ENCODE measurements at regions not wholly inside any gene's neighbourhood (a gene's known extent, or its start where the extent isn't known, plus 50 kb on each side); places are given as distances from the start of the nearest gene placed in this dataset.

DNA sequence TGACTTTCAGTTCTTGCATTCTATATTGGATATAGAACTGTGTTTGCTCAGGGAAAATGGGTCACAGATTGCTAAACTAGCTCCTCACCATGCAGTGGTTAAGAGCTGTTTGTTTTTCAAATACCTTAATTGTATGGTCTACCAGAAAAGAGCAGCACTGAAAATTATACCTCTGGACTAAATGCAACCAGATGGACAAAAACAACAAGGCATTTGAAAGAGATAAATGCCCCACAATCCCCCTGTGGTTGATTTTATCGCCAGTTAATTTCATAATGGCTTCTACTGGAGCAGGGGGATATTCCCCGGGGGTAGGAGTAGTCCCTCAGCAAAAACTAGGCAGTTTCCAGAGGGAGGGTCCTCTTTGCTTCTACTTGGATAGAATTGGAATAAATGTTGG, 267.9 kb upstream of the TNP1 start:
- DNase-seq (ENCODE audit: low spot score), result peak; percentile 97

DNA sequence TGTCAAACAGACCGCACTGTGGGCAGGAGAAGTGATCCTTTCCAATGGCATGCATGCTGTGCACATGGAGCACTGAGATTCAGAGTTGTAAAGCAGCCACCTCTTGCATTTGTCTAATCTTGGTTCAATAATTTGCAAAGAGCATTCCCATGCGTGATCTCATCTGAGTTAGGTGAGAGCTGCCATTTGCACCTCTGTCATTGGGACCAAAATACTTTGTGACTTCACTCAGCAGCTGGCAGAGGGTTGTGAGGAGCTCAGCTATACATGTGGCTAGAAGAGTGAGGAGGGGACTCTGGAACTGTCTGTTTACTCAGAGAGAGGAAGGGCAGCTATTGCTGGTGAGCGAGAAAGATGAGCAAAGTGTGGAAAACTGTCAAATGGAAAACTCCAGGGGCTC, 265.1 kb upstream of the TNP1 start:
- DNase-seq (ENCODE audit: low spot score), result no peak

DNA sequence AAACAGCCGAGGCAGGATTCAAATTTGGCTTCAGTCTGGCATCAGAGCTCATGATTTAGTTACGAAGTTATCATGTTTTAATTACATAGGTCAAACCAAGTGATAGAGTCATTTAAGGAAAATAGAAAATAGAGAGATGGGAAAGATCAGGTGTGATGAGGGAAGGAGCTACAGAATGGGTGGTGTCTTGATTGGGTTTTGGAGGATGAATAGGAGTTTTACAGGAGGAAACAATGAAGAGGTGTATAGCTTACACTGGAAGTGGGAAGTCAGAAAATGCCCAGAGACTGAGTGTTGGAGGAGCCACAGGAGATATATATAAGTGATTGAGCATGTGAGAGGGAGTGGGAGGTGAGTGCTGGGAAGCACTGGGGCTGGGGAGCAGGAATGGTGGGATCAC, 264.2 kb upstream of the TNP1 start:
- no peak for DNase-seq (ENCODE audit: low spot score)

DNA sequence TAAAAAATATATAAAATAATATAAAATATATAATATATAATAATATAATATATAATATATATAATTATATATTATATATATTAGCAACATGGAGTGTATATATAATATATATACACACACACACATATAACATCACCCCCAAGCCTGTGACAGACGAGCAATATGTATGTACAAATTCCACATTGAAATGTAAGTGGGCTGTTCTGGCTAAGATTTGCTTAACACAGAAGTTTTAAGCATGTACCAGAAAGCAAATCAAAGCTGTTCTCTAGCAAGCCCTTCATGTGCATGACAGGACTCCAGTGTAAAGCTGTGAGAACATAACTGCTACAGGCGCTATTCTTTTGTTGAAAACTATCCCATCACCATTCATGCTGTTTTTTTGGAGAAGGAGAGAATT, 261.7 kb upstream of the TNP1 start:
- no peak for DNase-seq (ENCODE audit: low spot score)

DNA sequence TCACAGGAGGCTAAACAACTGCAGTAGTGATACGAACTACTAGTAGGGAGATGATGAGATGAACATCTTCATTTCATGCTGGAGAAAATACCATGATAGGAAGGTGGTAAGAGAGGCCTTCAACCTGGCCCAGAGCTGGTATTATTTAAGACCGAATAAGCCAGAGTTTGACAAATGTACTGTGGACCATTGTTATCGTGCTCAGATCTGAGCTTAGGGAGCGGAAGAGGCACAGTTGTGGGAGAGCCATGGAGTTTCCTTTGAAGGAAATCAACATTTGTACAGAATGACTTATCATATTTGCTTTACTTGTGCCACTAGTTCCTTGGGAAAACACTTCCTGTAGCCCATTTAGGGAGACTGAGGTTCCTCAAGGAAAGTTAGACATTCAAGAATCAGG, 260.6 kb upstream of the TNP1 start:
- DNase-seq (ENCODE audit: low spot score), result no peak

DNA sequence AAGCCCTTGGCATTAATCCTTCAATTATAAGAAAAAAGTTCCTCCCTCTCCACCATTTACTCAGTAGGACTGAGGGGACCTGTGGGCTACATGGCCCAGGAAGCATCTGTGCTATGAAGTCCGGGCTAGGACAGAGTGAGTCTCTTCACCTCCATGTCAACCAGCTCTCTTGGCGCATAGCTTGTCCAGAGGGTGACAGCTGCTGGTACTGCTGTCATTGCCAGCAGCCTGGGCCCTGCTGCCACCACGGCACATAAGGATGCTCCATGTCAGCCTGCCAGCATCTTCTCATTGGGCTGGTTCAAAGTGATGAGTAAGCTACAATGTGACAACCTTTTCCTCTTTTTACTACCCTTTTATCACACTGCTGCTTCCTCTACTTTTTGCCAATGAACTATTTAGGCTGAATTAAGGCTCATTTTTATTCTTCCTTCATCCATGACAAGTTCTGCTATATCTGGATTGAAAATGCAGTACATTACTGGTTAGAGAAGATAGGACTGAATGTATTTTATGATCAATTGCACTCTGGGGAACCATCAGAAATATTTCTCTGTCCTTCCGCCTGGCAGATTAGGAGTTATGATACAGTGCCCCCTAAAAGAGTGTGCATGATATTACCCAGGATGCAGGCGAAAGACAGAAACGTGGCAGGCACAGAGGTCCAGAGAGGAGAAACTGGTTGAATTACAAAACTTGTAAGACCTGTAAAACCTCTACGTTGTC, 258.9 kb upstream of the TNP1 start:
- DNase-seq (ENCODE audit: low spot score), result no peak

DNA sequence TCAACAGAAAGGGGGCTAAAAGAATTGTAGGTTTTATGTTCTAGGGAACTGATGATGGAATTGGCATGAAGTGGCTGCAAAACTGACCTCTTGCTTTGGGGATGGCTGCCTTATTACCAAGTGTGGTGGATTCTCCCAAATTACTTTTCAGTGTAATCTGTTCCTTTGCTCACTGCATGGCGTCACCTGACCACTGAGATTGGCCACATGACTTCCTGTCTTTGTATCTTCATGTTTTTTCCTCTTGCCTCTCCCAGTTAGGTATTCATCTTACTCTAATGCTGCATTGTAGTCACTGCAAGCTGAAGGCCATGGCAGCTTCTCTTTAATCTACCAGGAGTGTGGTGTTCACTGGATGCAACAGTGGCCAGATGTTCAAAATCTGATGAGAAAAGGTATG, 257.7 kb upstream of the TNP1 start:
- DNase-seq (ENCODE audit: low spot score), result no peak

DNA sequence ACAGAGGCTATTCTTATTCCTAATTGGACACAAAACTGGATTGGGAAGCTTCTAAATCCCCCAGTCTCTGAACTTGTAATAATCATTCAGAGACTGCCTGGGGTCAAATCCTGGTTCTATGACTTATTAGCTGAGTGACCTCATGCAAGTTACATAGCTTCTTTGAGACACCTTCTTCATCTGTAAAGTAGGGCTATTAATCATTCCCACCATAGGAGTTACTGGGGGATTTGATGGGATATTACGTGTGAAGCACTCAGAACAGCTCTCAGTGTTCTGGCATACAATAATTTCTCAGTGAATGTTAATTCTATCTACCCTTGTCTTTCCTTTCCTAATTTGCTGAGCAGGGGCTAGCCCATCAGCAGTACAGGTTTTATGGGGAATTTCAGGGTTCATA, 256.7 kb upstream of the TNP1 start:
- no peak for DNase-seq (ENCODE audit: low spot score)

DNA sequence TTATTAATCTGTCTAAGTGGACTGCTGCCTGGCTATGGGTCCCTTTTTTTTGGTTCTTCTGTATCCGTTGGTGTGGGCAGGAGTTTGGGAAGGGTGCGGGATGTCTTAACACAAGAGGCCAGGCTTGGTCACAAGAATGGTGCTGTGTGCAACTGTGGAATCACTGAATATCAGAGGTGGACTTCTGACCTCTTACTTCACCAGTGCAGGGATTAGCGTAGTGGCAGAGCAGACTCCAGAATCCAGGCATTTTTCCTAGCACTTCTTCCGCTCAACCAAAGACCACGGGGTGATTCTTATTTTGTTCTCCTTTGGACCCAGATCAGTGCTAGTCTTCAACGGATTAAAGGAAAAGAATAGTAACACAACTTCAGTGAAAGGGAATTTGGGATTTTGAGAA, 254.3 kb upstream of the TNP1 start:
- no peak for DNase-seq (ENCODE audit: low spot score)

DNA sequence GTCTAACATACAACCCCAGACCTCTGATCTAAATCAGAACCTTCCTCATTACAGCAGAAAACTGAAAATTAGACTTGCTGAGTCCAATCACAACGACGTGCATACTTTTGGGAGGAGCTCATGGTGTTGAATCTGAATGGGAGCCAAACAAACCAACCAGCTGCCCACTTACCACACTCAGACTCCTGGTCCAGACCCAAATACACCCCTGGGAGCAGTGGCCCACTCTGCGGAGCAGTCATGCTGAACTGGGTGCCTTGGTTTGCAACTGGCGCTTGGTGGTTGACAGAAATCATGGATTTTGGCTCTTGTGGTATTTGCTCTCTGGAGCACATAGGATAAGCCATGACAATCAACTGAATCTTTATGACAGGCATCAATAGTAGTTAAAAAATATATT, 253.6 kb upstream of the TNP1 start:
- DNase-seq (ENCODE audit: low spot score), result no peak

DNA sequence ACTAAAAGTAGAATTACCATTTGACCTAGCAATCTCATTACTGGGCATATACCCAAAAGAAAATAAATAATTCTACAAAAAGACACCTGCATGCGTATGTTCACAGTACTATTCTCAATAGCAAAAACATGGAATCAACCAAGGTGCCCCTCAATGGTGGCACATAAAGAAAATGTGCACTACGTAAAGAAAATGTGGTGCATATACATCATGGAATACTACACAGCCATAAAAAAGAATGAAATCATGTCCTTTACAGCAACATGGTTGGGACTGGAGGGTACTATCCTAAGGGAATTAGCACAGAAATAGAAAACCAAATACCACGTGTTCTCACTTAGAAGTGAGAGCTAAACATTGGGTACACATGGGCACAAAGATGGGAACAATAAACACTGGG, 250.7 kb upstream of the TNP1 start:
- no peak for DNase-seq (ENCODE audit: low spot score)

DNA sequence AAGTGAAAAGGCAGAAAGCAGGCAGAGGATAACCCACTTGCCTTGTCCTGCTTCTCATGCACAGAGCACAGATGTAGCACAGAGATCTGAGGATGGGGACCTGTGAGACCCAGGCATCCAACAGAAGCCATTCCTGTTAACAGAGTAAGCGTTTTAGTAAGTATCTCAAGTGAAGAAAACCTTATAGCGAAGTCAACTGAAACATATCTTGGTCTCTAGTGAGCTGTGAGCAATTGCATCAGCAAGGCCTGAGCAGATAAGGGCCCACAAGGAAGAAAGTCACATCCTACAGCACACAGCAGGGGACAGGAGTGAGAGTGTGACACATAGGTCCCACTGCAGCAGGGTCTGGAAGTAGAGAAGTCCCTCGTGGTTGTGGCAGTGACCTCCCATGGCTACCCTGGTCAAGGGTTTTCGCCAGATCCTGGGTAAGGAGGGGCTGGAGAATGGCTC, 248.7 kb upstream of the TNP1 start:
- DNase-seq (ENCODE audit: low spot score), result no peak

DNA sequence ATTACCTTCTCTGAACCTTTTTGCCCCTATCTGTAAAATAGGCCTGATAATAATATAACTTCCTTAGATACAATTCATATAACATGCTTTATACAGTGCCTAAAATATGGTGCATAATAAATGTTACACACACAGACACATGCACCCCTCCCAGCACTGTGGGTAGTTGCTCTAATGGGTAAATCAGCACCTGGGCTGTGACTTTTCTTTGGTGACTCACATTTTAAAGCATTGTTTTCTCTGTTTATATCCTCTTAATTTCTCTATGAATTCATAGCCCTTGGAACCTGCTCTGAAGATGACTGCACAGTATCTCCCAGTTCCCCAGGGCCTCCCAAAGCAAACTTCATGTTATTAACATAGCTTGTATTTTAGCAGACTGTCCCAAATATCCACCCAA, 248.2 kb upstream of the TNP1 start:
- DNase-seq (ENCODE audit: low spot score), result no peak

DNA sequence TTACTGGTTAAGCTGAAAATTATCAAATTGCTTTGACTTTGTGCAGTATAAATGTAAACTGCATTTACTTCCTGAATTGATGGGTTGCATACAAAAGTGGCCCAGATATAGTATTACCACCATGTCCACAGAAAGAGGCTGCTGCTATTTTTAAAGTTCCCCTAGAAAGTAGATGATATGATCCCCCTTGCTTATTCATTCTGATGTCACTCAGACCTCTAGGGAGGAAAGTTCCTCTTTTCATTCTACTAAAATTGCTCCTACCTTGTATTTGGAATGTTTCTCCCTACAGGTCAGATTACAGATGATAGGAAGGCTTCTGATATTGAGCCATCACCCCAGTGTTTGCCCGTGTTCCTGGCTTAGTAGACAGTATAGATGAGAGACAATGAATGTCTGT, 247.6 kb upstream of the TNP1 start:
- DNase-seq (ENCODE audit: low spot score), result no peak

DNA sequence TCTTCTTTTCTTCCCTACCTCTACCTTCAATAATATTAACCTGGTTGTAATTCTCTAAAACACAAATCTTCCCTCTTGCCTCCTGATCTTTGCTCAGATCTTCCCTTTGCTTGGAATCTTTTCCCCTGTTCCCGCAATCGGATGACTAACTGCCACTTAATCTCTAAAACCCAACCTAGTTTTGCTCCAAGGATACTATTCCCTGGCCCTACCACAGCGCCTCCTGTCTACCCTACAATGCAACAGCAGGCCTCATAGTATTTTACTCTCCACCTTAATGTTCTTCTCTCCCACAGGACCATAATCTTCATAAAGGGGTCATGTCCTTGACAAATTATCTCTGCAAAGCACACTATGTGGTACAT, 246.8 kb upstream of the TNP1 start:
- no peak for DNase-seq (ENCODE audit: low spot score)

DNA sequence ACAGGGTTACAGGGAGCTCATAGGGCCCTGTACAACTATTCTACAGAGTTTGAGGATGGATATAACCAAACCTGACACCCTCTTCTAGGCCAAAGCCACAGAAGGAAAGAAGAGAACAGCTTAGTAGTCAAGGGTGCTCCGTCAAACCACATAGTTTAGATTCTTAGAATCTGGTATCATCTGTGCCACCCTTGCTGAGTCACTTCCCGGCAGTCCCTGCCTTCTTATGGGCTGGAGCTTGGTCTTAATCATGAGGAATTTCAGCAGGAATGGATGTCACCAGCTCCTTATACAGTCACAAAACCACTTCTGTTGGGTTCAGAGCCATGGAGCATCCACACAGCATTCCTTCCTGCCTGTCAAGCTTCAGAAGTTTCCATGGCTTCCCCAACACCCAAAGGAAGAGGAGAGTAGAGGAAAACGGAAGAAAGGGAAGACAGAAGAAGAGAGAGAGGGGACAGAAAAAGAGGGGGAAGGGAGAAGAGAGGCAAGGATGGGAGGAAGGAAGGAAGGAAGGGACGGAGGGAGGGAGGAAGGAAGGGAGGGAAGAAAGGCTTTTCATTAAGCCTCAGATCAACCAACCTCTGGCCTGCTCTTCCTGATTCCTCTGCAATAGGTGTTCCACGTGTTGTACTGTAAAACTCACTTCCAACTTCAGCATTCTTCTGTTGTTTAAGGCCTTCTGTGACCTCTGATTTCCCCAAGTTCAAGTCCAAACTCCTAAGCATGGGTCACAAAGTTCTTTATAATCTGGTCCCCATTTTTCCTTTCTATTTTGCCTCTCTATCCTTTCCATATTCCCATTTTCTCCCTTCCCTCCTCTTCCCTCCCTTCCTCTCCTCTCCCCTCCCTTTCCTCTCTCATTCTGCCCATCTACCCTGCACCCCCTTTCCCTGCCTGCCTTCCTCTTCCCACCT, 246.1 kb upstream of the TNP1 start:
- no peak for DNase-seq (ENCODE audit: low spot score)

DNA sequence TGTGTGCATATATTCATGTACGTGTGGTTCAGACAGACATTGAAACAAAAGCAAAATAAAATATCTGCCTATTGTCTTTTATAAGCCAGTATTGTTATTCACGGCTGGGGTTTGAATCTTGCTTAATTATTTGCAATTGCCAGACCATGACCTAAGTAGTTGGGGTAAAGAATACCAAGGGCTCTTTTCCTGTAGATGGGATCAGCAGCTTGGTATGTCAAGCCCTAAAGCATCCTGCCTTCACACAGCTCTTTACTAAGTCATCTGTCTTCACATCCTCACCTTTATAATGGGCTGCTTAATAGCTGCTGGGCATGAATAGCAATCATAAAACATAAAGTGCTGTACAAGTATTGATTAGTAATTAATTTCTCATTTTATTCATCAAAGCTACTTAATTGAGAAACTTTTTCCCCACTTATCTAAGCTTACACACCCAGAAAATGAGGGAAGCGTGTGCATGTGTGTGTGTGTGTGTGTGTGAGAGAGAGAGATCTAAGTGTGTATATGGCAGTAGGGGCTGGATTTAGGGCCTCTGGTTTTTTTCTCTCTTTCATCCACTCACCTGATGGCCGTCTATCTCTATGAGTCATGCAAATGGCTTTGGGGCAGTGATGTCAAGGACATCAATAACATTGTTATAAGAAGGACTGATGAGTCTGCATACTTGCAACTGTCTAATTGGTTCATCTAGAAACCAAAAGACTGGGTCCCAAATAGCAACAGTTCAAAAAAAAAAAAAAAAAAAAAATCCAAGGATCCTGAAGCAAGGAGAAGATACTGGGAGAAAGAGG, 244.1 kb upstream of the TNP1 start:
- DNase-seq (ENCODE audit: low spot score), result no peak

DNA sequence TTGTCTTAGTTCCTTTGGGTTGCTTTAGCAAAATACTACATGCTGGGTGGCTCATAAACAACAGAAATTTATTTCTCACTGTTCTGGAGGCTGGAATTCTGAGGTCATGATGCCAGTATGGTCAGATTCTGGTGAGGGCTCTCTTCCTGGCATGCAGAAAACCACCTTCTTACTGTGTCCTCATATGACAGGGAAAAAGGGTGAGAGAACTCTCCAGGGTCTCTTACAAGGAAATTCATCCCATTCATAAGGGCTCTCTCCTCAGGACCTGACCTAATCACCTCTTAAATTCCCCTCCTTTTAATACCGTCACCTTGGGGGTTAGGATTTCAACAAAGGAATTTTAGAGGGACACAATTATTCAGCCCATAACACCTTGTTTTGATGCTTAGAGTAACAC, 243.1 kb upstream of the TNP1 start:
- no peak for DNase-seq (ENCODE audit: low spot score)

DNA sequence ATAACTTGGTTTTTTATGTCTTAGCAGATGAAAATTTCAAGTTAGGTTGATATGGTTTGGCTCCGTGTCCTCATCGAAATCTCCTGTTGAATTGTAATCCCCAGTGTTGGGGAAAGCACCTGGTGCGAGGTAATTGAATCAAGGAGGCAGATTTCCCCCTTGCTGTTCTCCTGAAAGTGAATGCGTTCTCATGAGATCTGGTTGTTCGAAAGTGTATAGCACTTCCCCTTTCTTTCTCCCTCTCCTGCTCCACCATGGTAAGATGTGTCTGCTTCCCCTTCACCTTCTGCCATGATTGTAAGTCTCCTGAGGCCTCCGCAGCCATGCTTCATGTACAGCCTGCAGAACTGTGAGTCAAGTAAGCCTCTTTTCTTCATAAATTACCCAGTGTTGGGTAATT, 242.1 kb upstream of the TNP1 start:
- DNase-seq (ENCODE audit: low spot score), result no peak

DNA sequence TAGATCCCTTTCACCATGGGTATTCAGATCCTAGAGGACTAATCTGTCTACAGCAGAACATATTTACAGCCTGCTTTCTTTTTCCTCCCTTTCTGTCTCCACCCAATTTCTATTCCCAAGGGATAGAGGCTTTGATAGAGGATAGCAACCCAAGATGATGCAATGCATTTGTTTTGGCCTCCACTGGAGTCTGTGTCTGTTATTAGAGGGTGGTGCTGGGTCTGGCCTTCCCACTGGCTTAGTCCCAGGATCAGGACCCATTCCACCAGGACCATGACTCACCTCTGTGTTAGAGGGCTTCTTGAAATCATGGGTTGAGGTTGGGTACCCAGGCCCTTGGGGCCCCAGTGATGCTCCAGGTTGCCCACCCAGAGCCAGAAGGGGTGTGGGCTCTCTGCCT, 239.7 kb upstream of the TNP1 start:
- DNase-seq (ENCODE audit: low spot score), result no peak

DNA sequence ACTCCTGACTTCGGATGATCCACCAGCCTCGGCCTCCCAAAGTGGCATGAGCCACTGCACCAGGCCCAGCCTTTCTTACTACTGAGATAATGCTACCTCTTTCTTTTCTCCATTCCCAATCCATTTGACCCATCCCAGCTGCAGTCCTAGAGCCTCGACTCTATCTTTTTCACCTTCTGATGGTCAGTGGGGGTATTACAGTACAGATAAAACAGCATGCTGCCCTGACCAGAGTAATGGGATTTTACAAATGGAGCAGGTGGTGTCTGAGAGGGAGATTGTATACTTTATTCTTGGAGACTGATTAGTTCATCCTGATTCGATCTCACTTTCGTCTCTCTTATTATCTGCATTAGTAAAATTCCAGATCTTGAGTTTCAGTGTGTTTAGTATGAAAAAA, 238.6 kb upstream of the TNP1 start:
- DNase-seq (ENCODE audit: low spot score), result no peak

DNA sequence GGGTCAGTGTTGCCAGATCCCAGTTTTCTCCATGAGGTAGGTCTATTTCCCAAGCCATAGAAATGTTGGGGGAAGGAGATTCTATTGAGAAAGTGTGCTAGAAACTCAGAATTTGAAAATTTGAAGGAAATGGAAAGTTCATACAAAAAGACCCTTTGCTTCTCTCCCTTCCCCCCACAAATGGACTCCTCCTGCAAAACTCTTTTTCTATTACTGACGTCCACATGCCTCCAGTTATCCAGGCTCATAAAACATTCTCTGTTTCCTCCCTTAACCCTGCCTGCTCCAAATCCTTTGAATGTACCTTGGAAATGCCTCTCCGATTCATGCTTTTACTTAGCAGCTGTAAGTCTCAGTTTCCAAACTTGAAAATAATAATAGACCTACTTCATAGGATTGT, 237.5 kb upstream of the TNP1 start:
- no peak for DNase-seq (ENCODE audit: low spot score)
